Adrenal gland (tissue), 9 donors: ENCODE measurements at regions not wholly inside any gene's neighbourhood (a gene's known extent, or its start where the extent isn't known, plus 50 kb on each side); places are given as distances from the start of the nearest gene placed in this dataset.

ENCODE experiments used
- DNase-seq, 7 donors: peaks; one replicate each; pipeline ENCODE4 v3.0.0-alpha.2; 2019 to 2020
- H3K27ac ChIP-seq, 5 donors: fragments of 200-600 bp; sonication (generic) in 4 of 5; 1 replicate in 3 of 5; 2 replicates in 2 of 5; pipeline versions ENCODE4 v1.5.1 to v1.8.0; 2016 to 2020; ENCODE audit warnings: mild to moderate bottlenecking in 1 of 5
- H3K27me3 ChIP-seq: fragments of 200-600 bp; 2 replicates; pipeline ENCODE4 v1.8.0; 2021
- H3K36me3 ChIP-seq, 2 donors: fragments of 200-600 bp; replicated peaks in 1 of 2; 1 replicate in 1 of 2; 2 replicates in 1 of 2; pipeline versions ENCODE4 v1.5.1 to v1.8.0; 2018 to 2022
- H3K4me1 ChIP-seq, 2 donors: fragments of 200-600 bp; replicated peaks in 1 of 2; 1 replicate in 1 of 2; 2 replicates in 1 of 2; pipeline versions ENCODE4 v1.5.1 to v1.8.0; 2018 to 2021
- H3K4me3 ChIP-seq, 4 donors: fragments of 200-600 bp; sonication (generic) in 3 of 4; one replicate each; pipeline ENCODE4 v1.5.1; 2016 to 2018
- H3K9me3 ChIP-seq, 3 donors: fragments of 200-600 bp; sonication (generic) in 1 of 3; replicated peaks in 1 of 3; 1 replicate in 2 of 3; 2 replicates in 1 of 3; pipeline versions ENCODE4 v1.5.1 to v1.8.0; 2016 to 2021
- CTCF ChIP-seq, 6 experiments: fragments of 450-650 bp in 4 of 6; fragments of 200-600 bp in 2 of 6; sonication (generic) in 1 of 6; IDR thresholded peaks; 1 replicate in 5 of 6; 2 replicates in 1 of 6; pipeline versions ENCODE4 v1.5.1 to v1.8.0; 2016 to 2021; ENCODE audit warnings: antibody characterized with exemption in 6 of 6, mild to moderate bottlenecking in 2 of 6, moderate library complexity in 1 of 6
- POLR2A ChIP-seq, 2 donors: fragments of 450-650 bp; IDR thresholded peaks; one replicate each; pipeline ENCODE4 v1.6.1; 2017; ENCODE audit warnings: antibody characterized with exemption in 2 of 2, mild to moderate bottlenecking in 2 of 2, moderate library complexity in 1 of 2
- WGBS, 4 donors: extraction: QIAGEN DNeasy Blood & Tissue Kit in 2 of 4; methylation state at CpG; one replicate each; pipeline versions ENCODE4 v1.1.5 to v1.1.7; 2013 to 2017; 5-methylcytosine and 5-hydroxymethylcytosine counted together
- intact Hi-C, 2 donors: fragments of 100-400 bp; cut with DNase I; formaldehyde crosslinking; loops; one replicate each; pipeline versions ENCODE4 v1.14.1 to v1.15.0; 2022 to 2023
- donor health status: healthy with polysubstance abuse.
- donor health status: Bipolar disorder and iron deficiency.
- donor health status: DM: yes; HTN: yes; CAD: no.
- donor health status: DM: no; HTN: no; CAD: no.
- donor health status: DM: no; HTN: no; CAD: no.

DNA sequence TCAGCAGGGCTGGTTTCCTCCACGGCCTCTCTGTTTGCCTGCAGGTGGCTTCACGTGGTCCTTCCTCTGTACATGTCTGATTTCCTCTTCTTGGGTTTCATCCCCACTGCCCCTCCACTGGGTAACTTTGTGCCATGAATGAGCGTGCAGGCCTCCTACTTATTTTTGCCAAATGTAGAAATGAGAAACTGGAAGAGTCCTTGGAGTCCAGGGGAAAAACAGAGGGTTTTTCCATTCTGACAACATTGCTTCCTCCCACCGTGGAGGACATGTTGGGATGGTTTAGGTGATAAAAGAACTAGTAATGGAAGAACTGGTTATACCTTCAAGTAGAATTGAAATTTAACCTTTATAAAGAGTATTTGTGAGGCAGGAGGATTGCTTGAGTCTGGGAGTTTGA is 699.5 kb downstream of the QKI start:
- H3K9me3 ChIP-seq = no peaks in the 10 kb centered on the region
- no peak overlapping the region for H3K27ac ChIP-seq
- DNase-seq = no peak
- no peaks in the 10 kb centered on the region for H3K27me3 ChIP-seq
- H3K4me1 ChIP-seq = peaks cover 0 to 5% of the 10 kb centered on the region in 2 donors
- intact Hi-C loops = no loop called here
- TF ChIP-seq CTCF (IDR thresholded peaks at IDR 0.05) (no peak), POLR2A (IDR thresholded peaks at IDR 0.05) (no peak)
- H3K36me3 ChIP-seq = no peaks in the 10 kb centered on the region
- no peak overlapping the region for H3K4me3 ChIP-seq
- 76 to 89% (median 86%) methylated on average over 4 of the region's 4 CpGs for WGBS, 4 donors

- no peaks in the 10 kb centered on the region for H3K36me3 ChIP-seq
- no peak overlapping the region for H3K4me3 ChIP-seq
- H3K27ac ChIP-seq = no peak overlapping the region
- 80 to 87% (median 83%) methylated on average over 4 of the region's 4 CpGs for WGBS, 4 donors
- DNase-seq = no peak
- H3K27me3 ChIP-seq = no peaks in the 10 kb centered on the region
- no peak for TF ChIP-seq CTCF (IDR thresholded peaks at IDR 0.05)
- TF ChIP-seq POLR2A (IDR thresholded peaks at IDR 0.05) = no peak
- intact Hi-C loops = no loop called here
- no peaks in the 10 kb centered on the region for H3K9me3 ChIP-seq
- peaks cover 0 to 5% of the 10 kb centered on the region in 2 donors for H3K4me1 ChIP-seq
Measured at GRCh38 chr6:164113637-164114036, 699.1 kb downstream of the QKI start.

- no peak for TF ChIP-seq POLR2A (IDR thresholded peaks at IDR 0.05)
- peak; percentile 43 to 69 (median 58) for TF ChIP-seq CTCF (IDR thresholded peaks at IDR 0.05)
- peak in 6 of 7 donors; percentile 47 to 65 (median 64) for DNase-seq
- Histone ChIP-seq H3K9me3 (no peaks in the 10 kb centered on the region), H3K27me3 (no peaks in the 10 kb centered on the region), H3K4me3 (no peak overlapping the region), H3K36me3 (no peaks in the 10 kb centered on the region), H3K27ac (peak overlapping the region in 2 of 5 donors; percentile 43), H3K4me1 (peaks cover 0 to 5% of the 10 kb centered on the region in 2 donors)
- intact Hi-C loops = loop anchor here in 1 of 2 donors (10.0 kb wide), 1 partner anchor 125 kb away; no protein-coding TSS in a partner anchor
- WGBS, 4 donors = 23 to 41% (median 26%) methylated on average over 6 of the region's 6 CpGs
Measured at GRCh38 chr6:164109770-164110140, 695.2 kb downstream of the QKI start.

- H3K4me1 ChIP-seq = peaks cover 0 to 5% of the 10 kb centered on the region in 2 donors
- intact Hi-C loops = loop anchor here in 1 of 2 donors (10.0 kb wide), 1 partner anchor 124 kb away; no protein-coding TSS in a partner anchor
- DNase-seq = peak; percentile 59 to 92 (median 89)
- H3K4me3 ChIP-seq = no peak overlapping the region
- no peaks in the 10 kb centered on the region for H3K9me3 ChIP-seq
- H3K27me3 ChIP-seq = no peaks in the 10 kb centered on the region
- peak overlapping the region in 2 of 5 donors; percentile 43 for H3K27ac ChIP-seq
- 39 to 51% (median 44%) methylated on average over 18 to 20 of the region's 20 CpGs for WGBS, 4 donors
- TF ChIP-seq POLR2A (IDR thresholded peaks at IDR 0.05) (no peak), CTCF (IDR thresholded peaks at IDR 0.05) (no peak)
- no peaks in the 10 kb centered on the region for H3K36me3 ChIP-seq
Measured at GRCh38 chr6:164108869-164109769, 694.6 kb downstream of the QKI start.
